ENCODE measurements at regions not wholly inside any gene's neighbourhood (a gene's known extent, or its start where the extent isn't known, plus 50 kb on each side); places are given as distances from the start of the nearest gene placed in this dataset.
A peak's percentile ranks its signal among the peaks of the same experiment; 100 is the strongest.

GRCh38 chr10:84049645-84050011 is 89.7 kb upstream of the GHITM start:
- CTCF ChIA-PET: interaction anchor here (1.0 kb wide), 1 partner anchor 10 kb away, joined by 5 read pairs; no protein-coding TSS in a partner anchor
- Histone ChIP-seq H3K4me1 (no peaks in the 10 kb centered on the region), H3K4me2 (no peak overlapping the region), H3K9me3 (no peaks in the 10 kb centered on the region; the same call in 2 of the 3 replicates), H3K27ac (no peak overlapping the region), H3K4me3 (no peak overlapping the region)
- ATAC-seq (no peak), DNase-seq (ENCODE audit: low read depth in 1 of 2, low spot score in 1 of 2) (no peak), FAIRE-seq (no peak)
- POLR2A ChIA-PET: no interaction called here
- TF ChIP-seq HOXB13 (CRISPR knock-in tag; IDR thresholded peaks at IDR 0.05; ENCODE audit: low read depth) (no peak), CEBPB (IDR thresholded peaks at IDR 0.05) (no peak), ZC3H11A (IDR thresholded peaks at IDR 0.05) (no peak), MAFK (IDR thresholded peaks at IDR 0.05; ENCODE audit: partially characterized antibody) (peak; percentile 93)

GRCh38 chr10:84053626-84054025 is 85.7 kb upstream of the GHITM start:
- FAIRE-seq: no peak
- Histone ChIP-seq H3K9me3 (no peaks in the 10 kb centered on the region; the same call in 2 of the 3 replicates), H3K4me2 (no peak overlapping the region), H3K4me1 (no peaks in the 10 kb centered on the region), H3K4me3 (no peak overlapping the region), H3K27ac (no peak overlapping the region)
- ATAC-seq: no peak
- ChIA-PET POLR2A (no interaction called here), CTCF (no interaction called here)
- 7% methylated on average over 5 of the region's 5 CpGs for WGBS (ENCODE audit: missing lambda C conversion rate)
- TF ChIP-seq CEBPB (IDR thresholded peaks at IDR 0.05) (no peak), NFE2L2 (conservative IDR thresholded peaks at IDR 0.05; ENCODE audit: low read length) (no peak), HOXB5 (CRISPR knock-in tag; IDR thresholded peaks at IDR 0.05) (no peak), FOSB (CRISPR knock-in tag; IDR thresholded peaks at IDR 0.05) (no peak), TFCP2L1 (CRISPR knock-in tag; IDR thresholded peaks at IDR 0.05) (no peak), RFX5 (IDR thresholded peaks at IDR 0.05) (no peak), ELK1 (IDR thresholded peaks at IDR 0.05; ENCODE audit: low read depth, low read length) (no peak), SMC3 (IDR thresholded peaks at IDR 0.05) (no peak), ESRRA (IDR thresholded peaks at IDR 0.05; ENCODE audit: borderline replicate concordance, low read length) (no peak), MYC (IDR thresholded peaks at IDR 0.05; ENCODE audit: borderline replicate concordance, low read length) (no peak), HOXB13 (CRISPR knock-in tag; IDR thresholded peaks at IDR 0.05; ENCODE audit: low read depth) (no peak), RARB (CRISPR knock-in tag; IDR thresholded peaks at IDR 0.05) (no peak), HES2 (IDR thresholded peaks at IDR 0.05) (no peak), RAD21 (conservative IDR thresholded peaks at IDR 0.05 in 1 of 2, IDR thresholded peaks at IDR 0.05 in 1 of 2) (no peak), ZNF302 (CRISPR knock-in tag; IDR thresholded peaks at IDR 0.05) (no peak), E2F6 (IDR thresholded peaks at IDR 0.05; ENCODE audit: borderline replicate concordance, low read depth) (no peak), NR3C1 (IDR thresholded peaks at IDR 0.05) (no peak)
- TF ChIP-seq, protein P1, sequence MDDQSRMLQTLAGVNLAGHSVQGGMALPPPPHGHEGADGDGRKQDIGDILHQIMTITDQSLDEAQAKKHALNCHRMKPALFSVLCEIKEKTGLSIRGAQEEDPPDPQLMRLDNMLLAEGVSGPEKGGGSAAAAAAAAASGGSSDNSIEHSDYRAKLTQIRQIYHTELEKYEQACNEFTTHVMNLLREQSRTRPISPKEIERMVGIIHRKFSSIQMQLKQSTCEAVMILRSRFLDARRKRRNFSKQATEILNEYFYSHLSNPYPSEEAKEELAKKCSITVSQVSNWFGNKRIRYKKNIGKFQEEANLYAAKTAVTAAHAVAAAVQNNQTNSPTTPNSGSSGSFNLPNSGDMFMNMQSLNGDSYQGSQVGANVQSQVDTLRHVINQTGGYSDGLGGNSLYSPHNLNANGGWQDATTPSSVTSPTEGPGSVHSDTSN (IDR thresholded peaks at IDR 0.05): no peak
- TF ChIP-seq, protein P2, sequence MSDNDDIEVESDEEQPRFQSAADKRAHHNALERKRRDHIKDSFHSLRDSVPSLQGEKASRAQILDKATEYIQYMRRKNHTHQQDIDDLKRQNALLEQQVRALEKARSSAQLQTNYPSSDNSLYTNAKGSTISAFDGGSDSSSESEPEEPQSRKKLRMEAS (IDR thresholded peaks at IDR 0.05): no peak
- DNase-seq (ENCODE audit: low read depth in 1 of 2, low spot score in 1 of 2): no peak

DNA sequence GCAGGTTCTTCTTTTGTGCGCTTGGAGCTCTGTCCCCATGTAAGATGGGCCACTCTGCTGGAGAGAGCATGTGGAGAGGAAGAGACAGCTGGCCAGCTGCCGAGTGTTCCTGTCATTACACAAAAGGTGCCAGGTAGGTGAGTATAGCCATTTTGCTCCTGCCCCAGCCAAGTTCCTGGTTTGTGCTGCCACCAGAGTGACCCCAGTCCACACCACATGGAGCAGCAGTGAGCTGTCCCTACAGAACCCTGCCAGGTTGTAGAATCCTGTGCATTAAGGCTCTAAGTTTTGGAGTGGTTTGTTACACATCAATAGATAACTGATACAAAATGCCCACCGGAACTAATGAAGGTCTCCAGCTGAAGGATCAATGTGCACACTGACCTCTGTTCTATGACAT is 84.6 kb upstream of the GHITM start:
- no peak overlapping the region for H3K4me3 ChIP-seq
- H3K9me3 ChIP-seq: no peaks in the 10 kb centered on the region; the same call in 2 of the 3 replicates
- 16% methylated on average over 3 of the region's 3 CpGs for WGBS (ENCODE audit: missing lambda C conversion rate)
- CTCF ChIA-PET: interaction anchor here (0.6 kb wide), 1 partner anchor 43 kb away, joined by 3 read pairs; no protein-coding TSS in a partner anchor
- no peak overlapping the region for H3K27ac ChIP-seq
- peak; percentile 39 to 54; a peak in 2 of 6 replicates for ATAC-seq
- H3K4me1 ChIP-seq: no peaks in the 10 kb centered on the region
- no peak for DNase-seq (ENCODE audit: low read depth in 1 of 2, low spot score in 1 of 2)
- no peak overlapping the region for H3K4me2 ChIP-seq
- POLR2A ChIA-PET: no interaction called here
- no peak for FAIRE-seq
- TF ChIP-seq SMC3 (IDR thresholded peaks at IDR 0.05) (no peak), E2F6 (IDR thresholded peaks at IDR 0.05; ENCODE audit: borderline replicate concordance, low read depth) (no peak), BCL3 (IDR thresholded peaks at IDR 0.05) (no peak), CBX2 (IDR thresholded peaks at IDR 0.05; ENCODE audit: borderline replicate concordance, low read depth) (no peak), RCOR1 (IDR thresholded peaks at IDR 0.05; ENCODE audit: low read depth, low read length) (no peak), ZFP36 (IDR thresholded peaks at IDR 0.05; ENCODE audit: borderline replicate concordance, partially characterized antibody) (no peak), CHD2 (IDR thresholded peaks at IDR 0.05; ENCODE audit: low read length, partially characterized antibody) (no peak), EP300 (IDR thresholded peaks at IDR 0.05) (no peak), MAZ (IDR thresholded peaks at IDR 0.05; ENCODE audit: borderline replicate concordance, low read depth, low read length) (no peak), ZNF302 (CRISPR knock-in tag; IDR thresholded peaks at IDR 0.05) (no peak), NFE2L2 (conservative IDR thresholded peaks at IDR 0.05; ENCODE audit: low read length) (no peak)
- TF ChIP-seq, protein P3, sequence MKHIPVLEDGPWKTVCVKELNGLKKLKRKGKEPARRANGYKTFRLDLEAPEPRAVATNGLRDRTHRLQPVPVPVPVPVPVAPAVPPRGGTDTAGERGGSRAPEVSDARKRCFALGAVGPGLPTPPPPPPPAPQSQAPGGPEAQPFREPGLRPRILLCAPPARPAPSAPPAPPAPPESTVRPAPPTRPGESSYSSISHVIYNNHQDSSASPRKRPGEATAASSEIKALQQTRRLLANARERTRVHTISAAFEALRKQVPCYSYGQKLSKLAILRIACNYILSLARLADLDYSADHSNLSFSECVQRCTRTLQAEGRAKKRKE (CRISPR knock-in tag; IDR thresholded peaks at IDR 0.05; ENCODE audit: low read depth): no peak

All from A549 (cell line).